Epithelial cell of esophagus (primary cell): ENCODE measurements at regions not wholly inside any gene's neighbourhood (a gene's known extent, or its start where the extent isn't known, plus 50 kb on each side); places are given as distances from the start of the nearest gene placed in this dataset.
"Not testable (repeated sequence)": the region's sequence is repeated elsewhere in the genome, so short reads cannot be mapped to it uniquely, and the experiment has no call there.

Experiments used
- DNase-seq: peaks from one replicate; pipeline ENCODE4 v3.0.0; 2010; ENCODE audit warnings: low read depth
- H3K4me3 ChIP-seq: 2 replicates; pipeline ENCODE4 v1.5.1; 2011; ENCODE audit warnings: mild to moderate bottlenecking, low read length, control low read depth
- TF ChIP-seq, protein P1 (sequence below): IDR thresholded peaks from 2 replicates; pipeline ENCODE4 v1.5.1; 2011; ENCODE audit warnings: low read depth, mild to moderate bottlenecking, low read length, control low read depth, inconsistent platforms; ENCODE audit not compliant: insufficient read depth; ENCODE audit errors: missing control alignments

DNA sequence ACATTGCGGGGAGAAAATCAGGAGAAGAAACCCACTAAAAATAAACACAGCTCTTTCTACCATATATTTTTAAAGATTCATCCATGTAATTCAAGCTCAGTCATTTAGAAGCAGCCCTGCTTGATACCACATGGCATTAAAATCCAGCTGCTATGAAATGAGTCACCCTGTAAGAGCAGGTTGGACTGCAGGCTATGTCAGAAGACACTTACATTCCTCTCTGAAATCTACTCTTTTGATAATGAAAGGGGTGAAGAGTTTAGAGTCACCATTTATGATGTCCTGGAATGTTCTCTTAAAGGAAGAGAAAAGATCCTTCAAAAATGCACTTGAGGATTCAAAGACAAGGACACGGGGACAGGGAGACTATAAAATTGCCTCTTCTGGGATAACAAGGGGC, 100.6 kb upstream of the APCDD1 start:
- DNase-seq, result peak; percentile 74

DNA sequence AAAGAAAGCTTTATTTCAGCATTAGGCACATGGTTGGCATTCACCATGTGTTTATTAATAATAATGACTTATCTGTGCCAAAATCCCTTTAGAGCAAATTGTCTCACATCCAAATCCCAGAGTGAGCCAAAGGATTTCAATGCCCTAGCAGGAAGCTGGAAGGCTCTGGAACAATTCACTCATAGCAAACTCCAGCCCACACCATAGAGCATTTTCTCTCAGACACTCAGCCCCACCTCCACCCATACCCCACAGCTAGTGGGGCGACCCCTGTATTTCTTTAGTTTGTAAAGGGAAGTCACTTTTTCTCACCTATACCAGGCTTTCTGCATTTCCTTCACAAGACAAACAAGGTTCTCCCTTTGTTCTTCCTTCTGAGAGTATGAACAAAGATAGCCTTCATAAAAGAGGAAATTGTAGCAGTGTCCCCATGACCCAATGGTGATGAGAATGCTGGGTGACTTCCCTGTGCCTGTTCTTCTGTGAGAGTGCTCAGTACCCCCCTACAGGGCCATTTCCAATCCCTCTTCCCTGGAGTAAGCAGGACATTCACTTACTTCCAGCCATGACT, 100.1 kb upstream of the APCDD1 start:
- no peak for DNase-seq
- TF ChIP-seq, protein P1, sequence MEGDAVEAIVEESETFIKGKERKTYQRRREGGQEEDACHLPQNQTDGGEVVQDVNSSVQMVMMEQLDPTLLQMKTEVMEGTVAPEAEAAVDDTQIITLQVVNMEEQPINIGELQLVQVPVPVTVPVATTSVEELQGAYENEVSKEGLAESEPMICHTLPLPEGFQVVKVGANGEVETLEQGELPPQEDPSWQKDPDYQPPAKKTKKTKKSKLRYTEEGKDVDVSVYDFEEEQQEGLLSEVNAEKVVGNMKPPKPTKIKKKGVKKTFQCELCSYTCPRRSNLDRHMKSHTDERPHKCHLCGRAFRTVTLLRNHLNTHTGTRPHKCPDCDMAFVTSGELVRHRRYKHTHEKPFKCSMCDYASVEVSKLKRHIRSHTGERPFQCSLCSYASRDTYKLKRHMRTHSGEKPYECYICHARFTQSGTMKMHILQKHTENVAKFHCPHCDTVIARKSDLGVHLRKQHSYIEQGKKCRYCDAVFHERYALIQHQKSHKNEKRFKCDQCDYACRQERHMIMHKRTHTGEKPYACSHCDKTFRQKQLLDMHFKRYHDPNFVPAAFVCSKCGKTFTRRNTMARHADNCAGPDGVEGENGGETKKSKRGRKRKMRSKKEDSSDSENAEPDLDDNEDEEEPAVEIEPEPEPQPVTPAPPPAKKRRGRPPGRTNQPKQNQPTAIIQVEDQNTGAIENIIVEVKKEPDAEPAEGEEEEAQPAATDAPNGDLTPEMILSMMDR, result no peak
- no peak overlapping the region for H3K4me3 ChIP-seq

More for the DNA sequence above, 100.6 kb upstream of the APCDD1 start:
- H3K4me3 ChIP-seq, result no peak overlapping the region
- TF ChIP-seq, protein P1, result no peak

DNA sequence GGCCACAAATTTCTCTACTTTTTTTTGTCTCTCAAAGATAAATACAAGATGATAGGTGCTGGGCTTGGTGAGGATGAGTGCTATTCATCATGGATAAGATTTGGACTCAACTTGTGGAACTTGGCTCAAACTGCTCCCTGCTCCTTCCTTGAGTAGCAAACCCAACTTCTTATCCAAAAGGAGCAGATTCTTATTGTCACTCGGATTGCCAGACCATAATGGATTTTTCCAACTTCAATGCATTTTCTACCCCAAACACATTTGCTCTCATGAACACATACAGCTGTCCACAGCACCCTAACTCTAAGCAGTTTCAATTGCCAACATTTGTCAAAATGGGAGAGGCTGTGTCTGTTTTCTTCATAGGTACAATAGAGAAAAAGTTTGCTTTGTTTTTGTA, 99.5 kb upstream of the APCDD1 start:
- H3K4me3 ChIP-seq, result no peak overlapping the region
- DNase-seq, result no peak
- TF ChIP-seq, protein P1, result no peak

DNA sequence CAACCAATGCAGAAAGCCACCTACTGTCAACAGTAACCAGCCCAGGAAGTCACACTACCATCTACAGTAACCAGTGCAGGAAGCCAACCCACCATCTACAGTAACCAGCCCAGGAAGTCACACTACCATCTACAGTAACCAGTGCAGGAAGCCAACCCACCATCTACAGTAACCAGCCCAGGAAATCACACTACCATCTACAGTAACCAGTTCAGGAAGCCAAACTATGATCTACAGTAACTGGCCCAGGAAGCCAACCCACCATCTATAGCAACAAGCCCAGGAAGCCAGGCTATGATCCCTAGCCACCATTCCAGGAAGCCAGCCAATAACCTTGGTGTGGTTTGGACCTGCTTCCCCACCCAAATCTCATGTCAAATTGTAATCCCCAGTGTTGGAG, 97.4 kb upstream of the APCDD1 start:
- not testable (repeated sequence) for DNase-seq, H3K4me3 ChIP-seq

DNA sequence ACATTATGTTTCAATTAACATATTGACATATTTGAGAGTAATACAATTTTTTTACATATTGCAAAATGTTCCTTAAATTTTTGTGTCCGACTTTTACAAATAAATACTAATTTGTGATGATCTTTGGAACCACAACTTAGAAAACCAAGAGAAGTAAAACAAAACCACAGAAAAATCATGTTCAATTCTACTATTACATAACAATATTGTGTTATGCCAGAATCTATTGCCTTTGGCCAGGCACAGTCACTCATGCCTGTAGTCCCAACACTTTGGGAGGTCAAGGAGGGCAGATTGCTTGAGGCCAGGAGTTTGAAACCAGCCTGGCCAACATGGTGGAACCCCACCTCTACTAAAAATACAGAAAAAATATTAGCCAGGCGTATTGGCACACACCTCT, 92.8 kb upstream of the APCDD1 start:
- TF ChIP-seq, protein P1, result no peak
- no peak overlapping the region for H3K4me3 ChIP-seq
- no peak for DNase-seq

DNA sequence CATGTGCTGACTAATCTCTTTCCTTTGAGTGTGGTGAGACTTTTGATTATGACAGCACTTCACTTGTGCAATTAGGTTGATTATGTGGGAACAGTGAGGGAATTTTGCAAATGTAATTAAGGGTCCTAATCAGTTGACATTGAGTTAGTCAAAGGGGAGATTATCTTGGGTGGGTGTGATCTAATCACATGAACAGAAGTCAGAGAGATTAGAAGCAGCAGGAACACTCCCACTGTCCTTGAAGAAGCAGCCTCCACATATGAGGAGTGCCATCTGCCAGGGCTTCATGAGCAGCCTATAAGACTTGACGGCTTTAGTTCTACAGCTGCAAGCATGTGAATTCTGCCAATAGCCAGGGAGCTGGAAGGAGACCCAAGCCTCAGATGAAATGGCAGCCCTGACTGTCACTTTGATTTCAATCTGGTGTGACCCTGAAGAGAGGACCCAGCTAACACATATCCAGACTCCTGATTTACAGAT, 89.4 kb upstream of the APCDD1 start:
- TF ChIP-seq, protein P1, result no peak
- no peak for DNase-seq
- no peak overlapping the region for H3K4me3 ChIP-seq

DNA sequence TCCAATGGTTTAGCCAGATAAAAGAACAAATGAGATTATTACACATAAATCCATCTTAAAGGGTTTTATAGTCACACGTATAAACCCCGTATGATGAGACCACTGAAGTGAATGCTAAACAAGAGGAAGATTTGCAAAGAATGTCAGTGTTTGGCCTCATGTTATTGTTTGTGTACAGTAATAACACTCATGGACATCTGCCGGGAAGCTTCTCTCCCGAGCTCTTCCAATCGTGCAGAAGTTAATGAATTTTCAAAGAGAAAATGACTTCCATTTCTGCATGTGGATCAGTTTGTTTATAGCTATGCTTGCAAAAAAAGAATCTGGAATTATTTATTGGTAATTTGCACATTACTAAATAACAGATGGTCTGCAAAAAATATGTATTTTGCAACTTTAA, 88.5 kb upstream of the APCDD1 start:
- DNase-seq, result no peak
- H3K4me3 ChIP-seq, result no peak overlapping the region
- TF ChIP-seq, protein P1, result no peak
